HuH-7 (cell line): ENCODE measurements at regions not wholly inside any gene's neighbourhood (a gene's known extent, or its start where the extent isn't known, plus 50 kb on each side); places are given as distances from the start of the nearest gene placed in this dataset.
"Not testable (repeated sequence)": the region's sequence is repeated elsewhere in the genome, so short reads cannot be mapped to it uniquely, and the experiment has no call there.

Experiments
- DNase-seq: peaks from one replicate; pipeline ENCODE4 v3.0.0; 2011; ENCODE audit warnings: low spot score

DNA sequence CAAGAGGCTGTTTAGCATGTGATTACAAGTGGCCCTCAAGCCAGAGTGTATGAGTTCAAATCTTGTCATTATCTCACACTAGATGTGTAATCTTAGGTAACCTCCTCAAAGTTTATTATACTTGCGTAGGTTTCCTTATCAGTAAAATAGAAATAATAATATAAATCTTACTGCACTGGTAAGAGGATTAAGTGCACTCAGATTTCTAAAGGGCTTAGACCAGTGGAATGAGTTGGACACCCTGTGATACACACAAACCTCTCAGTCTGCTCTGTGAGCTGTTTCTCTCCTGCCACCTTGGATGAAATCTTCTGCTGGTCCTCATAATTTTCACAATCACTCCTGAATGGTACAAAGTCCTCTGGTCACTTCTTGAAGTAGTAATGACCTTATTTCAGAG lies 145.4 kb upstream of the ZNF516 start:
- no peak for DNase-seq

GRCh38 chr18:76634564-76634963 lies 139.5 kb upstream of the ZNF516 start:
- no peak for DNase-seq

DNA sequence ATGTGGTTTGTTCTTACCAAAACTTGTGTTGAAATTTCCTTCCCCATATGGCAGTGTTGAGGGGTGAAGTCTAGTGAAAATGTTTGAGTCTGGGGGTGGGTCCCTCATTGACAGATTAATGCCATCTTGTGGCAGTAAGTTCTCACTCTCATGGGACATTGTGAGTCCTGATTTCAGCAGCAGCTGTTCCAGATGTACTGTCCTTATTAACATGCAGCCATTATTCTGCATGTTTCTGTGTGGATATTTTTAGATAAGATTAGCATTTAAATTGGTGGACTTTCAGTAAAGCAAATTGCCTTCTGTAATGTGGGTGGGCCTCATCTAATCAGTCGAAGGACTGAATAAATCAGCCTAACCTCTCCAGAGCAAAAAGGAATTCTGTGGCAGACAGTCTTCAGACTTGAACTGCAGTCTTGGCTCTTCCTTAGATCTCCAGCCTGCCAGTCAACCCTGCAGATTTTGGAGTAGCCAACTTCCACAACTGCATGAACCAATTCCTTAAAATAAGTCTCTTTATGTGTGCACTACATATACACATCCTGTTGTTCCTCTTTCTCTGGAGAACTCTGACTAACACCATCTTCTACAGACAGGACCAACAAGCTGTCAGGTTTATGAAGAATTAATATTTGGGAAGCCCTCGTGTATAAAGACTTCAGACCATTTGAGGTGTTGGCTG lies 138.7 kb upstream of the ZNF516 start:
- DNase-seq: no peak

DNA sequence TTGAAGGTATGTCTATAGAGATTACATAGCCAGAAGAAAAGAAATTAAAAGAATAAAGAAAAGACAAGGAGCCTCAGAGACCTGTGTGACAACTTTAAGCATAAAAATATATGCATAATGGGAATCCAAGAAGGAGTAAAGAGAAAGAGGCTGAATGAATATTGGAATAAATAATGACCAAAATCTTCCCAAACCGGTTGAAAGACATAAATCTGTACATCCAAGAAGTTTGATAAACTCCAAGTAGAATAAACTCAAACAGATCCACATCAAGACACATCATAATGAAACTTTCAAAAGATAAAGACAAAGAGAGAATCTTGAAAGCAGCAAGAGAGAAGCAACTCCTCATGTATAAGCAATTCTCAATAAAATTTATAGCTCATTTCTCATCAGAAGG lies 132.4 kb upstream of the ZNF516 start:
- DNase-seq: no peak

GRCh38 chr18:76626991-76627390 lies 131.9 kb upstream of the ZNF516 start:
- no peak for DNase-seq

DNA sequence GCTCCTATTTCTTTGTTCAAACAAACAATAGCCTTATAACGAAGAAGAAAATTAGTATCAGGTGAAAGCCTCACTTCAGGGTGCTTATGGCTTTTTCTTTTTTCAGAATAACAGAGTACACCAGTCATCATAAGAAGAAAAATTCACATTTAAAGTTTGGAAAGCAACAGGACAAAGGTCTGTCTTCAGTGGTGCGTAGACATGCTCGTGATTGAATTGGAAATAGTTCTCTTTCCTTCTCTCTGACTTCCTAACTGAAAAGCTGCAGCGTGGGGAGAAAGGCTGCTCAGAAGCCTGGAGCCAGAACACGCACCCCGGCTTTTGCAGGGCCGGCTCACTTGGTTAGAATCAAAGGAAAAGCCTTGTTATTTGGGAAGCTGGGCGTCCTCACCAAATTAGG lies 127.6 kb upstream of the ZNF516 start:
- DNase-seq: no peak

GRCh38 chr18:76621782-76622495 lies 126.9 kb upstream of the ZNF516 start:
- DNase-seq: no peak

DNA sequence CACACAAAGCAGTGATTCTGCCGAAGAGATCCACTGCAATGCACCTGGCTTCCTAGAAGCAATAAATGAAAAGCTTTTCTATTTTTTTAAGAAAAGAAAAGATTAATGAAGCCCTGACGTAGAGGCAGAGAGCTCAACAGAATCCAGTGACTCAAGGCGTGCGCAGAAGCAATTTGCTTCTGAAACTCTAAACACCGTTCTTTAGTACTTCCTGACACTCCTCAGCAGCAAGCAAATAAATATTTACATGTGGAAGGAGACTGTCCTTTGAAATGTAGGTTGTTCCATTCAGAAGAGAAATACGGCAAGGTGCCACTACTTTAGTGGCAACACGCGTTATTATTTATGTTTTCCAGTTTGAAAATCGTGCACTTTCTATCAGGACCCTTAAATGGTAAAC lies 126.2 kb upstream of the ZNF516 start:
- DNase-seq: no peak

- peak; percentile 61 for DNase-seq
Measured at GRCh38 chr18:76620321-76621170, 125.5 kb upstream of the ZNF516 start.

GRCh38 chr18:76619621-76620315 lies 124.7 kb upstream of the ZNF516 start:
- DNase-seq: no peak

GRCh38 chr18:76619261-76619620 lies 124.2 kb upstream of the ZNF516 start:
- no peak for DNase-seq

- DNase-seq: no peak
Measured at GRCh38 chr18:76618721-76619120, 123.7 kb upstream of the ZNF516 start.

DNA sequence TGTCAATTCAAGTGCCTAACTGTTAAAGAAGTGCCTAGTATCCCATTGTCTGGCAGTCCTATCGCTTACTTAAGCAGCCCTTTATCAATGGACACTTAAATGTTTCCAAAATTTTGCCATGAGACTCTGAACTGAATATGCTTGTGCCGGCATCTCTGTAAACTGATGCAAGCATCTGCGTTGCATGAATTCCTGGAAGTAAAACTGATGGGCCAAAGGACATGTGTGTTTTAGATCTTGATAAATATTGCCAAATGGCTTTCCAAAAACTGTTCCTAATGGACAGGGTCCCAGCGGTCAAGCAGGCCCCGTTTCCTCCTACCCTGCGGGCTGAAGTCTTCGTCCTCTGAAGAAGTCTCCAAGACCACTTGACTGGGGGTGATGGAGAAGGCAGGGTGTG lies 121.3 kb upstream of the ZNF516 start:
- no peak for DNase-seq

DNA sequence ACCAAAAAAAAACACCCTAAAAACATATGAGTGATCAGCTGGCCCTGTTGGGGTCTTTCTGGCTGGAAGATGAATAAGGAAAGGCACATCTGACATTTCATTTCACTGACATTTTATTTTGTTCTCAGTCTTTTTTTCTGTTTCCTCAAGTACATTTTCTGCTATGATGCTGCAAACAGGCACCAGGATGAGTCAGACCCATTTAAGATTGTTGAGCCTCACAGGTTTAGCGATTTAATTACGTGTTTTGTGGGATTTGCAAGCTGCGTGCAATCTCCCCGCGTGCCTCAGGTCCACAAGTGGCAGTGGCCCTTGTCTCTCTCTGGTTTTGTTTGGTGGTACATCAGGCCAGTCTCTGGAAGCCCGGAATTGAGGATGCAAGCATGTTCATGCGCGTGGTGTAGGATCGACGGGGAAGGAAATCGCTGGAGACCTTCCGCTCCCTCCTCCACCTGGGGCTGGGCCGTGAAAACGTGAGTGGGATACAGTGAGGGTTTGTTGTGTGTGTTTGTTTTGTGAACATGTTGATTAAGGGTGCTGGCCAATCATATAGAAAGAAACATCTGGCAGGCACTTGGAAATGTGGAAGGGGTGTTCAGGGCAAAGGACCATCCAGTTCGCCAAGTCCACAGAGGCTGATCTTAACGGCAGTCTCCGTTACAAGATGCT lies 120.2 kb upstream of the ZNF516 start:
- DNase-seq: no peak

GRCh38 chr18:76613755-76614120 lies 118.7 kb upstream of the ZNF516 start:
- DNase-seq: no peak

DNA sequence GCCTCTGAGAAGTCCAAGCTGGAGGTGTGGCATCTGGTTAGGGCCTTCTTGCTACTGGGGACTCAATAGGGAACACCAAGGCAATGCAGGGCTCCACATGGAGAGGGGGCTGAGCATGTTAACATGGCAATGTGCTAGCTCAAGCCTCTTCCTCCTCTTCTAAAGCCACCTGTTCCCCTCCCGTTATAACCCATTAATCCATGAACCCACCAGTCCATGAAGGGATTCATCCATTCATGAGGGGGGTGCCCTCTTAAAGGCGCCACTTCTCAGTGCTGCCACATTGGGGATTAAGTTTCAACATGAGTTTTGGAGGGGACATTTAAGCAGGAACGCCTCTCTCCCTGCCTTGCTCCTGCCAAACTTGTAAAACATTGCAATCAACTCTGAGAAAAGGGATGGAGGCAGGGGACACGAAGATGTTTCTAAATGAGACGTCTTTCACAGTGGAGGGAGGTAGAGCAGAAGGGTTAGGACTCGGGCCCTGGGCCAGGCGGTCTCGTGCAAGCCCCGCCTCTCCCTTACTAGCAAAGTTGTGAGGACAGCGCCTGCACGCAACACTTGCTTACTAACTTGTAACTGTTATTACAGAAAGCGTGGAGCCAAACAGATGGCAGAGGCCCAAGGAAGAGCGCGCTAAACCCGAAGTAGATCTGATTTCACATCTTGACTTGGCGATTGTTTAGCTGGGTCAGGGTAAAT lies 118.2 kb upstream of the ZNF516 start:
- no peak for DNase-seq

GRCh38 chr18:76611750-76612045 lies 116.7 kb upstream of the ZNF516 start:
- DNase-seq: not testable (repeated sequence)

GRCh38 chr18:76610933-76611749 lies 116.1 kb upstream of the ZNF516 start:
- DNase-seq: no peak

- no peak for DNase-seq
Measured at GRCh38 chr18:76610012-76610411, 115.0 kb upstream of the ZNF516 start.

DNA sequence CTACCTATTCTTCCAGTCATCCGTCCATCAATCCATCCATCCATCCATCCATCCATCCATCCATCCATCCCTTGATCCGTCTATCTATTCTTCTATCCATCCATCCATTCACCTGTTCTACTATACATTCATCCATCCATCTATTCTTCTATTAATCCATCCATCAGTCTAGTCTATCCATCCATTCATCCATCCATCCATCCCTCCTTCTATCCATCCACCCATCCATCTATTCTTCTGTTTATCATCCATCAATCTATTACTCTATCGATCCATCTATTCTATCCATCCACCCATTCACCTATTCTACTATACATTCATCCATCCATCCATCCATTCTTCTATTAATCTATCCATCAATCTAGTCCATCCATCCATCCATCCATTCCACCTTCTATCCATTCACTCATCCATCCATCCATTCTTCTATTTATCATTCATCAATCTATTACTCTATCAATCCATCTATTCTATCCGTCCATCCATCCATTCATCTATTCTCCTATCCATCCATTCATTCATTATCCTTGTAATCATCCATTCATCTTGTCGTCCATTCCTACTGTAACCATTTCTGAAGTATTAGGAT lies 110.4 kb upstream of the ZNF516 start:
- DNase-seq: no peak
